Adrenal gland (tissue), 5 donors: ENCODE measurements at regions not wholly inside any gene's neighbourhood (a gene's known extent, or its start where the extent isn't known, plus 50 kb on each side); places are given as distances from the start of the nearest gene placed in this dataset.

Experiments
- POLR2A ChIP-seq, 2 donors: fragments of 450-650 bp; IDR thresholded peaks; one replicate each; pipeline ENCODE4 v1.6.1; 2017; ENCODE audit warnings: antibody characterized with exemption in 2 of 2, mild to moderate bottlenecking in 2 of 2, moderate library complexity in 1 of 2
- TF ChIP-seq, protein P1 (sequence below), 6 experiments: fragments of 450-650 bp in 4 of 6; fragments of 200-600 bp in 2 of 6; sonication (generic) in 1 of 6; IDR thresholded peaks; 1 replicate in 5 of 6; 2 replicates in 1 of 6; pipeline versions ENCODE4 v1.5.1 to v1.8.0; 2016 to 2021; ENCODE audit warnings: antibody characterized with exemption in 6 of 6, mild to moderate bottlenecking in 2 of 6, moderate library complexity in 1 of 6
- donor health status: DM: no; HTN: no; CAD: no.

DNA sequence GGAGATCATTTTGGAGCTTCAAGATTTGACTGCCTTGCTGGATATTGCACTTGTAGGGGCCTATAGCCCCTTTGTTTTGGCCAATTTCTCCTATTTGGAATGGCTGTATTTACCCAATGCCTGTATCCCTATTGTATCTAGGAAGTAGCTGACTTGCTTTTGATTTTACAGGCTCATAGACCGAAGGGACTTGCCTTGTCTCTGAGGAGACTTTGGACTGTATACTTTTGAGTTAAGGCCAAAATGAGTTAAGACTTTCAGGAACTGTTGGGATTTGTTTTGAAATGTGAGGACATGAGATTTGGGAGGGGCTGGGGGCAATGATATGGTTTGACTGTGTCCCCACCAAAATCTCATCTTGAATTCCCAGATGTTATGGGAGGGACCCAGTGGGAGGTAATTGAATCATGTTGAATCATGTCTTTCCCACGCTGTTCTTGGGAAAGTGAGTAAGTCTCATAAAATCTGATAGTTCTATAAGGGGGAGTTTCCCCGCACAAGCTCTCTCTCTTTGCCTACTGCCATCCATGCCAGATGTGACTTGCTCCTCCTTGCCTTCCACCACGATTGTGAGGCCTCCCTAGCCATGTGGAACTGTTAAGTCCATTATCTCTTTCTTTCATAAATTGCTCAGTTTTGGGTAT lies 276.1 kb downstream of the LMX1A start:
- TF ChIP-seq, protein P1, sequence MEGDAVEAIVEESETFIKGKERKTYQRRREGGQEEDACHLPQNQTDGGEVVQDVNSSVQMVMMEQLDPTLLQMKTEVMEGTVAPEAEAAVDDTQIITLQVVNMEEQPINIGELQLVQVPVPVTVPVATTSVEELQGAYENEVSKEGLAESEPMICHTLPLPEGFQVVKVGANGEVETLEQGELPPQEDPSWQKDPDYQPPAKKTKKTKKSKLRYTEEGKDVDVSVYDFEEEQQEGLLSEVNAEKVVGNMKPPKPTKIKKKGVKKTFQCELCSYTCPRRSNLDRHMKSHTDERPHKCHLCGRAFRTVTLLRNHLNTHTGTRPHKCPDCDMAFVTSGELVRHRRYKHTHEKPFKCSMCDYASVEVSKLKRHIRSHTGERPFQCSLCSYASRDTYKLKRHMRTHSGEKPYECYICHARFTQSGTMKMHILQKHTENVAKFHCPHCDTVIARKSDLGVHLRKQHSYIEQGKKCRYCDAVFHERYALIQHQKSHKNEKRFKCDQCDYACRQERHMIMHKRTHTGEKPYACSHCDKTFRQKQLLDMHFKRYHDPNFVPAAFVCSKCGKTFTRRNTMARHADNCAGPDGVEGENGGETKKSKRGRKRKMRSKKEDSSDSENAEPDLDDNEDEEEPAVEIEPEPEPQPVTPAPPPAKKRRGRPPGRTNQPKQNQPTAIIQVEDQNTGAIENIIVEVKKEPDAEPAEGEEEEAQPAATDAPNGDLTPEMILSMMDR (IDR thresholded peaks at IDR 0.05) = no peak
- TF ChIP-seq POLR2A (IDR thresholded peaks at IDR 0.05) = no peak
